ENCODE measurements at regions not wholly inside any gene's neighbourhood (a gene's known extent, or its start where the extent isn't known, plus 50 kb on each side); places are given as distances from the start of the nearest gene placed in this dataset.
"Not testable (repeated sequence)": the region's sequence is repeated elsewhere in the genome, so short reads cannot be mapped to it uniquely, and the experiment has no call there.

DNA sequence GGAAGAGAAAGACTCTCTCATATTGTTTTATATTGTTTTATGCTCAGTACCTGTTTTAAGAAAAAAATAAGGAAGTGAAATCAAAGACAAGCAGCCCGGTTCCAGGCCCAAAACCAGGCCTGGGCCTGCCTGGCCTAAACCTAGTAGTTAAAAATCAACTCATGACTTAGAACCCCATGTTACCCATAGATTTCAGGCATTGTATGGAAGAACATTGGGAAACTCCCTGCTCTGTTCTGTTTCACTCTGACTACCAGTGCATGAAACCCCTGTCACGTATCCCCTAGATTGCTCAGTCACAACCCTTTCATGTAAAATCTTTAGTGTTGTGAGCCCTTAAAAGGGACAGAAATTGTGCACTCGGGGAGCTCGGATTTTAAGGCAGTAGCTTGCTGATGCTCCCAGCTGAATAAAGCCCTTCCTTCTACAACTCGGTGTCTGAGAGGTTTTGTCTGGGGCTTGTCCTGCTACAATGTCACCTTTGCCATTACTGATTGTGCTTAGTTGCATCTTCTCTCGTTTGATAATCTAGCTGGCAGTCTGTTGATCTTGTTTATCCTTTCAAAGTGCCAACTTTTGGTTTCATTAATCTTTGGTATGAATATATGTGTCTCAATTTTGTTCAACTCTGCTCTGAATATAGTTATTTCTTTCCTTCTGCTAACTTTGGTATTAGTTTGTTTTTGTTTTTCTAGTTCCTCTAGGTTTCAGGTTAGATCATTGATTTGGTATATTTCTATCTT, 842.8 kb upstream of the NDST4 start:
- TF ChIP-seq GATAD1 (CRISPR knock-in tag; IDR thresholded peaks at IDR 0.05); CEBPB (IDR thresholded peaks at IDR 0.05; ENCODE audit: borderline replicate concordance, low read depth, low read length); PHF21A (CRISPR knock-in tag; IDR thresholded peaks at IDR 0.05); ARID2 (CRISPR knock-in tag; IDR thresholded peaks at IDR 0.05; ENCODE audit: borderline replicate concordance); KDM6A (CRISPR knock-in tag; IDR thresholded peaks at IDR 0.05; ENCODE audit: low read depth): not testable (repeated sequence)
- TF ChIP-seq, protein P1, sequence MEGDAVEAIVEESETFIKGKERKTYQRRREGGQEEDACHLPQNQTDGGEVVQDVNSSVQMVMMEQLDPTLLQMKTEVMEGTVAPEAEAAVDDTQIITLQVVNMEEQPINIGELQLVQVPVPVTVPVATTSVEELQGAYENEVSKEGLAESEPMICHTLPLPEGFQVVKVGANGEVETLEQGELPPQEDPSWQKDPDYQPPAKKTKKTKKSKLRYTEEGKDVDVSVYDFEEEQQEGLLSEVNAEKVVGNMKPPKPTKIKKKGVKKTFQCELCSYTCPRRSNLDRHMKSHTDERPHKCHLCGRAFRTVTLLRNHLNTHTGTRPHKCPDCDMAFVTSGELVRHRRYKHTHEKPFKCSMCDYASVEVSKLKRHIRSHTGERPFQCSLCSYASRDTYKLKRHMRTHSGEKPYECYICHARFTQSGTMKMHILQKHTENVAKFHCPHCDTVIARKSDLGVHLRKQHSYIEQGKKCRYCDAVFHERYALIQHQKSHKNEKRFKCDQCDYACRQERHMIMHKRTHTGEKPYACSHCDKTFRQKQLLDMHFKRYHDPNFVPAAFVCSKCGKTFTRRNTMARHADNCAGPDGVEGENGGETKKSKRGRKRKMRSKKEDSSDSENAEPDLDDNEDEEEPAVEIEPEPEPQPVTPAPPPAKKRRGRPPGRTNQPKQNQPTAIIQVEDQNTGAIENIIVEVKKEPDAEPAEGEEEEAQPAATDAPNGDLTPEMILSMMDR (CRISPR knock-in tag; IDR thresholded peaks at IDR 0.05), result not testable (repeated sequence)

Data from HepG2 (cell line).